HCT116 (cell line): ENCODE measurements at regions not wholly inside any gene's neighbourhood (a gene's known extent, or its start where the extent isn't known, plus 50 kb on each side); places are given as distances from the start of the nearest gene placed in this dataset.

Experiments used
- EGR1 ChIP-seq: IDR thresholded peaks from 2 replicates; pipeline ENCODE4 v1.6.1; 2012; ENCODE audit warnings: low read depth
- EZH2 ChIP-seq: fragments of 200-600 bp; sonication (generic); IDR thresholded peaks from 2 replicates; pipeline ENCODE4 v1.6.1; 2017; ENCODE audit warnings: antibody characterized with exemption, mixed run types
- POLR2A ChIP-seq: IDR thresholded peaks from 2 replicates; pipeline ENCODE4 v1.7.0; 2011; ENCODE audit warnings: borderline replicate concordance; ENCODE audit not compliant: insufficient read depth, insufficient read length; ENCODE audit errors: extremely low read depth

GRCh38 chr10:61031341-61031740 lies 87.4 kb upstream of the RHOBTB1 start:
- no peak for TF ChIP-seq EZH2
- TF ChIP-seq EGR1 = no peak
- no peak for TF ChIP-seq POLR2A
